ENCODE measurements at regions not wholly inside any gene's neighbourhood (a gene's known extent, or its start where the extent isn't known, plus 50 kb on each side); places are given as distances from the start of the nearest gene placed in this dataset.
"Not testable (repeated sequence)": the region's sequence is repeated elsewhere in the genome, so short reads cannot be mapped to it uniquely, and the experiment has no call there.

GRCh38 chr5:30152431-30152830 is 1041.1 kb upstream of the CDH6 start:
- DNase-seq (ENCODE audit: low read depth), result no peak

- DNase-seq (ENCODE audit: low read depth), result no peak
These were observed 1043.3 kb upstream of the CDH6 start for GRCh38 chr5:30150231-30150630.

- no peak for DNase-seq (ENCODE audit: low read depth)
These were observed 1044.0 kb upstream of the CDH6 start for GRCh38 chr5:30149526-30149925.

- no peak for DNase-seq (ENCODE audit: low read depth)
These were observed 1045.5 kb upstream of the CDH6 start for GRCh38 chr5:30147976-30148375.

- not testable (repeated sequence) for DNase-seq (ENCODE audit: low read depth)
These were observed 1049.4 kb upstream of the CDH6 start for GRCh38 chr5:30144059-30144458.

- DNase-seq (ENCODE audit: low read depth), result no peak
These were observed 1051.1 kb upstream of the CDH6 start for GRCh38 chr5:30142432-30142831.

GRCh38 chr5:30121043-30121442 is 1072.4 kb upstream of the CDH6 start:
- no peak for DNase-seq (ENCODE audit: low read depth)

- no peak for DNase-seq (ENCODE audit: low read depth)
These were observed 1076.4 kb upstream of the CDH6 start for GRCh38 chr5:30117135-30117534.

GRCh38 chr5:30113542-30113941 is 1079.9 kb upstream of the CDH6 start:
- DNase-seq (ENCODE audit: low read depth), result no peak

- DNase-seq (ENCODE audit: low read depth), result no peak
These were observed 1080.6 kb upstream of the CDH6 start for GRCh38 chr5:30112867-30113266.

GRCh38 chr5:30108051-30108450 is 1085.4 kb upstream of the CDH6 start:
- DNase-seq (ENCODE audit: low read depth), result no peak

GRCh38 chr5:30106596-30106995 is 1086.9 kb upstream of the CDH6 start:
- DNase-seq (ENCODE audit: low read depth), result no peak

- no peak for DNase-seq (ENCODE audit: low read depth)
These were observed 1088.5 kb upstream of the CDH6 start for GRCh38 chr5:30104872-30105596.

- DNase-seq (ENCODE audit: low read depth), result no peak
These were observed 1089.9 kb upstream of the CDH6 start for GRCh38 chr5:30103452-30104202.

GRCh38 chr5:30103052-30103451 is 1090.4 kb upstream of the CDH6 start:
- no peak for DNase-seq (ENCODE audit: low read depth)

- DNase-seq (ENCODE audit: low read depth), result no peak
These were observed 1091.3 kb upstream of the CDH6 start for GRCh38 chr5:30102185-30102584.

- DNase-seq (ENCODE audit: low read depth), result no peak
These were observed 1092.6 kb upstream of the CDH6 start for GRCh38 chr5:30100929-30101328.

- DNase-seq (ENCODE audit: low read depth), result no peak
These were observed 1093.3 kb upstream of the CDH6 start for GRCh38 chr5:30100148-30100713.

GRCh38 chr5:30099634-30100033 is 1093.9 kb upstream of the CDH6 start:
- DNase-seq (ENCODE audit: low read depth), result no peak

GRCh38 chr5:30098940-30099339 is 1094.5 kb upstream of the CDH6 start:
- no peak for DNase-seq (ENCODE audit: low read depth)

GRCh38 chr5:30092548-30092947 is 1100.9 kb upstream of the CDH6 start:
- DNase-seq (ENCODE audit: low read depth), result no peak

GRCh38 chr5:30069441-30070263 is 1123.8 kb upstream of the CDH6 start:
- DNase-seq (ENCODE audit: low read depth), result no peak

All from GM04503 (cell line).